Ascending aorta (tissue), 2 donors: ENCODE measurements at regions not wholly inside any gene's neighbourhood (a gene's known extent, or its start where the extent isn't known, plus 50 kb on each side); places are given as distances from the start of the nearest gene placed in this dataset.
A peak's percentile ranks its signal among the peaks of the same experiment; 100 is the strongest.
"Not testable (repeated sequence)": the region's sequence is repeated elsewhere in the genome, so short reads cannot be mapped to it uniquely, and the experiment has no call there.

Experiments used
- DNase-seq, 2 donors: peaks; one replicate each; pipeline ENCODE4 v3.0.0-alpha.2; 2019; ENCODE audit warnings: low spot score in 2 of 2
- H3K27ac ChIP-seq, 2 donors: fragments of 200-600 bp; sonication (generic); one replicate each; pipeline ENCODE4 v1.5.1; 2016 to 2017; ENCODE audit warnings: mild to moderate bottlenecking in 1 of 2
- H3K27me3 ChIP-seq: fragments of 200-600 bp; sonication (generic); one replicate; pipeline ENCODE4 v1.5.1; 2017
- H3K36me3 ChIP-seq, 2 donors: fragments of 200-600 bp; sonication (generic); one replicate each; pipeline ENCODE4 v1.5.1; 2016
- H3K4me1 ChIP-seq, 2 donors: fragments of 200-600 bp; sonication (generic); one replicate each; pipeline ENCODE4 v1.5.1; 2016 to 2017; ENCODE audit warnings: mild to moderate bottlenecking in 1 of 2
- H3K4me3 ChIP-seq, 2 donors: fragments of 200-600 bp; sonication (generic); one replicate each; pipeline ENCODE4 v1.5.1; 2016 to 2017; ENCODE audit warnings: mild to moderate bottlenecking in 1 of 2
- H3K9me3 ChIP-seq, 2 donors: fragments of 200-600 bp; sonication (generic); one replicate each; pipeline ENCODE4 v1.5.1; 2016
- CTCF ChIP-seq, 3 experiments: fragments of 200-600 bp in 2 of 3; fragments of 450-650 bp in 1 of 3; sonication (generic) in 2 of 3; IDR thresholded peaks; one replicate each; pipeline ENCODE4 v1.5.1; 2016 to 2019; ENCODE audit warnings: antibody characterized with exemption in 3 of 3, mild to moderate bottlenecking in 1 of 3, moderate library complexity in 1 of 3
- intact Hi-C: fragments of 100-400 bp; cut with DNase I; formaldehyde crosslinking; loops from one replicate; pipeline ENCODE4 v1.15.1; 2023

DNA sequence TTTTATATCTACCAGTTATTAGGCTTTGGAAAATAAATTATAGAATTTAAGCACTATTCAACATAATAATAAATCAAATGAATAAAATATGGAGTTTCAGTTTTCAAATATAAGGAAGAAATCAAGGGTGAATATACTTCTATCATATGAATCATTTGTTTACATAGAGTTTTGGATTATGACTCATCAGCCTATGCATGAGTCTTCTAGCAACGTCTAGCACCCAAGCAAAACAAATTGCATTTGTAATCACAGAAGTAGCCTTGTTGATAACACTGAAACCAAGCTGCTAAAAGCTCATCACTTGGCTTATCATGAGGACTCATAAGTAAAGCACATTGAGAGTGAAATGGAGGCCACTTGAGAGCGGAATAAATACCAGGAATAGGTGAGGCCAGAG, 434.6 kb downstream of the PCDH11X start:
- no peak for DNase-seq
- peaks cover 0 to 4% of the 10 kb centered on the region in 2 donors for H3K9me3 ChIP-seq
- no peak for TF ChIP-seq CTCF (IDR thresholded peaks at IDR 0.05)
- no peaks in the 10 kb centered on the region for H3K4me1 ChIP-seq
- H3K27ac ChIP-seq: no peak overlapping the region
- H3K27me3 ChIP-seq: no peaks in the 10 kb centered on the region
- no peaks in the 10 kb centered on the region for H3K36me3 ChIP-seq
- intact Hi-C loops: no loop called here
- no peak overlapping the region for H3K4me3 ChIP-seq

GRCh38 chrX:92215011-92215410, 435.8 kb downstream of the PCDH11X start:
- DNase-seq, H3K4me1 ChIP-seq, H3K27me3 ChIP-seq, H3K4me3 ChIP-seq, H3K36me3 ChIP-seq, H3K9me3 ChIP-seq, H3K27ac ChIP-seq, intact Hi-C loops: not testable (repeated sequence)

- H3K4me1 ChIP-seq: no peaks in the 10 kb centered on the region
- TF ChIP-seq CTCF (IDR thresholded peaks at IDR 0.05): no peak
- DNase-seq: no peak
- intact Hi-C loops: no loop called here
- H3K27me3 ChIP-seq: no peaks in the 10 kb centered on the region
- H3K36me3 ChIP-seq: no peaks in the 10 kb centered on the region
- H3K4me3 ChIP-seq: no peak overlapping the region
- no peak overlapping the region for H3K27ac ChIP-seq
- no peaks in the 10 kb centered on the region for H3K9me3 ChIP-seq
Measured at GRCh38 chrX:92224406-92224805, 445.2 kb downstream of the PCDH11X start.

DNA sequence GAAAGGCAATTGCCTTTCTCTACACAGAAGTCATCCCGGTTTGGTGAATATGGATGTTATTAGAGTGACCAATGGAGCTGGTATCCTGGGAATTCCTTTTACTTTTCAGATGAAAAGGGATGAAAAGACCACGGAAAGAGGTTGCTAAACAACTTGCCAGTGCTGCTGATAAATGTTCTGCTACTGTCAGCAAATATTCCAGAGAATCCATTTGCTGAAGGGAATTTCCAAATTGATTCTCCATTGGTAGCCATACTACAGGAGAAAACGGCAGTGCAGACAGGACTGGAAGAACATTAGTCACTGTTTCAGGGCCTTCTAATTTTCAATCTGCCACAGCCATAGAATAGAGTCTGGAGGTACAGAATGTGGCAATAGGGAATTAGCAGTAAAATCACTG, 451.5 kb downstream of the PCDH11X start:
- no peaks in the 10 kb centered on the region for H3K4me1 ChIP-seq
- no peak overlapping the region for H3K4me3 ChIP-seq
- DNase-seq: no peak
- no peak for TF ChIP-seq CTCF (IDR thresholded peaks at IDR 0.05)
- H3K36me3 ChIP-seq: no peaks in the 10 kb centered on the region
- intact Hi-C loops: no loop called here
- no peak overlapping the region for H3K27ac ChIP-seq
- H3K9me3 ChIP-seq: no peaks in the 10 kb centered on the region
- H3K27me3 ChIP-seq: no peaks in the 10 kb centered on the region

DNA sequence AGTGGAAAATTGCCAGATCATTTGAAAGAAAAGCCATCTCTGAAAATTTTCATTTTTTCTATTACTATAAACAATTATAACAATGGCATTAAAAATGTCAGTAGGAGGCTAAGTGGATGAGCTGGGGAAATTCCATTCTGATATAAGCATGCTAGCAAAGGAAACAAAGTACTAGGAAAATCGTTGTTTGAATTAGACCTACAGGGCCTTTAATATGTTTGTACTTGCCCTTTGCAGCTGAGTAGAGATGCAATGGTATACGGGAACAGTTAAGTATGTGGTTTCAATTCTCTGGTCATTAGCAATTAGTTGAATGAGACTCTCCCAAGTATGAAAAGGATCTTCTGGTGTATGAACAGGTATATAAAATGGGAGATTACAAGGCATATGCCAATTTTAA, 452.2 kb downstream of the PCDH11X start:
- no peak for TF ChIP-seq CTCF (IDR thresholded peaks at IDR 0.05)
- H3K27me3 ChIP-seq: no peaks in the 10 kb centered on the region

DNA sequence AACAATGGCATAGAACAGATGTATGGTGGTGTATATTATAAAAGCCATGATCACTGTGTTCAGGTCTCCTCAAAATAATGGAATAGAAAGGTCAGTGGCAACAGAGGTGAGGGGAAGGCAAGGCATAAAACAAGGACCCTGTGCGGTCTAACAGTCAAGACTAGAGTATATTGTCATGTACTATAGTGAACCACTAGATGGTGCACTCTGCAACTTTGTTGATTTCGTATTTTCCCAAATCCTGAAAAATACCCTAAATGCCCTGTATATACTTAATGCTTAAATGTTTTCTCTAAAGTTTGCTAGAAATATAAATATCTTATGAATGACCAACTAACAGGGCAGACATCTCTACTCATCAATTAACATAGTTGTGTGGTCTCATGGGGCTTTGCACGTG, 453.0 kb downstream of the PCDH11X start:
- no peaks in the 10 kb centered on the region for H3K36me3 ChIP-seq
- no peak overlapping the region for H3K27ac ChIP-seq
- no peaks in the 10 kb centered on the region for H3K4me1 ChIP-seq
- no peak overlapping the region for H3K4me3 ChIP-seq
- intact Hi-C loops: no loop called here
- H3K27me3 ChIP-seq: no peaks in the 10 kb centered on the region
- no peak for DNase-seq
- peak in 2 of 3 experiments; percentile 20 to 42 for TF ChIP-seq CTCF (IDR thresholded peaks at IDR 0.05)
- H3K9me3 ChIP-seq: no peaks in the 10 kb centered on the region

More for the DNA sequence above, 452.2 kb downstream of the PCDH11X start:
- Histone ChIP-seq H3K4me3 (no peak overlapping the region), H3K36me3 (no peaks in the 10 kb centered on the region), H3K27ac (no peak overlapping the region), H3K4me1 (no peaks in the 10 kb centered on the region), H3K9me3 (no peaks in the 10 kb centered on the region)
- no peak for DNase-seq
- intact Hi-C loops: no loop called here
